NCI-H146 (cell line): ENCODE measurements at regions not wholly inside any gene's neighbourhood (a gene's known extent, or its start where the extent isn't known, plus 50 kb on each side); places are given as distances from the start of the nearest gene placed in this dataset.

ENCODE experiments used
- DNase-seq: peaks from one replicate; lab custom pipeline; 2025; lab: John Stamatoyannopoulos, UW

DNA sequence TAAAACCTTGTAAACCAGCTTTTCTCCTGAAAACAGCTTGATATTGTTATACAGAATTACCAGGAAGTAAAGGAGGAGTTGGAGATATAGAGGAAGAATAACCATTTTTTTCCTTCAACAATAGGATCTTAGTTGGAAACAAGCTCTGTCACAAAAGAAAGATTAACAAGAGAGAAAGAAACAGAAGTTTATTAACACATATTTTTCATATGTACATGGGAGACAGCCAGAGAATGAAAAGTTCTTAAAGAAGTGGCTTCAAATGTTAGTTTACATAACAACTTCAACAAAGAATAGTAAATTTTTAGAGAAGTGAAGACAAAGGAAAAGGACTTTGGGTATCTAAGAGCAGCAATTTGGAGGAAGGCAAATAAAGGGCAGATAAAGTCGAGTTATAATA is 94.9 kb upstream of the ANKRD50 start:
- no peak for DNase-seq

GRCh38 chr4:124806403-124806802 is 93.9 kb upstream of the ANKRD50 start:
- DNase-seq = no peak

- DNase-seq = no peak
These were observed 92.1 kb upstream of the ANKRD50 start for GRCh38 chr4:124804584-124804983.

GRCh38 chr4:124804041-124804440 is 91.5 kb upstream of the ANKRD50 start:
- DNase-seq = no peak

DNA sequence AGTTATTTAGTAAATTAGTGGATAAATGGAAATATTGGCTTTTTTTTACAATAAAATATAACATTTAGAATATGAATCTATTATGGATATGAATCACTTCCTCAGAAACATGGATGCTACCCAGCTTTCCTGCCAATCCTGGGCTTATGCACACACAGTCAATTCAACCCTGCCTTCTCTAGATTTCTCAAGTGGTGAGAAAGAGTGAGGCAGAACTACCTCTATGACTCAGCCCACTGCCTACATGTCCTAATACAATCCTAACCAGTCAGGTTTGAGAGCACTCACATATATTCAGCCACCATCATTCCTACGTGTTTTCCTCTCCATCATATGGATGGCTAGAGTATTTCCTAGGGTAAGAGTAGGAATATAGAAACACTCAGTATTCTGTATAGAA is 91.1 kb upstream of the ANKRD50 start:
- no peak for DNase-seq

DNA sequence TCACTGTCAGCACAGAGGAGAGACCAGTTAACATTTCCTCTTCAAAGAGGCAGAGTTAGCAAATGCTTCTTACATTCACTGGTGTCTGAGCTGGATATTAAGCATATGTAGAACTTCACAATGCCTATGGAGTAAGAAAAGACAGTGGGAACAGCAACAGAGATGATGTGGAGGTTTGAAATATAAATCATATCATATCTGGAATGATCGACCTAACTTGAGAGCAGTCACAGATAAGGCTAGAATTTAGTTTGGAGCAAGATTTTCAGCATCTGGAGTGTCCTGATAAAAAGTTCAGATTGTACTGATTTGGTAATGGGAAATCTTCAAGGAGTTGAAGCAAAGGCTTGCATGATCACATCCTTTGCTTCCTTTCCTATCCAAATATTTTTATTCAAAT is 90.5 kb upstream of the ANKRD50 start:
- DNase-seq = no peak

- no peak for DNase-seq
These were observed 84.7 kb upstream of the ANKRD50 start for GRCh38 chr4:124797223-124797622.

GRCh38 chr4:124790471-124790870 is 77.9 kb upstream of the ANKRD50 start:
- DNase-seq = peak; percentile 1

DNA sequence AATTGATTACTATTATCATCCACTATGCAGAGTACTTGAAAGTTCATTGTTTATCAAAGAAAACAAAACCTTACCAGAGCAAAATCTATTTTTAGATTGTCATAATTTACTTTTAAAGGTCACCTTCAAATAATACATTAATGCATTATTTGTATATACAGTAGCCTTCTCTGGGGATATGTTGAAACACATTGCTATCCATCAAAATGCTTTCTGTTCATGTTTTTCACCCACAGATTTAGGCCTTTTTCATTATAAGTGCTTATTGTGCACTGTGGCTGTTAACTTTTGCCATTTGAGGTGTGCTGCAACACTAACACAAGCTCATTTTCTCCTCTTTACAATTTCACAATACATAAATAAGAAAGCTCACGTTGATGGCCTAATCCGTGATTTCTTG is 74.1 kb upstream of the ANKRD50 start:
- DNase-seq = no peak

- no peak for DNase-seq
These were observed 73.1 kb upstream of the ANKRD50 start for GRCh38 chr4:124785645-124786044.

- DNase-seq = no peak
These were observed 71.3 kb upstream of the ANKRD50 start for GRCh38 chr4:124783847-124784246.

- DNase-seq = no peak
These were observed 64.5 kb upstream of the ANKRD50 start for GRCh38 chr4:124777007-124777406.

DNA sequence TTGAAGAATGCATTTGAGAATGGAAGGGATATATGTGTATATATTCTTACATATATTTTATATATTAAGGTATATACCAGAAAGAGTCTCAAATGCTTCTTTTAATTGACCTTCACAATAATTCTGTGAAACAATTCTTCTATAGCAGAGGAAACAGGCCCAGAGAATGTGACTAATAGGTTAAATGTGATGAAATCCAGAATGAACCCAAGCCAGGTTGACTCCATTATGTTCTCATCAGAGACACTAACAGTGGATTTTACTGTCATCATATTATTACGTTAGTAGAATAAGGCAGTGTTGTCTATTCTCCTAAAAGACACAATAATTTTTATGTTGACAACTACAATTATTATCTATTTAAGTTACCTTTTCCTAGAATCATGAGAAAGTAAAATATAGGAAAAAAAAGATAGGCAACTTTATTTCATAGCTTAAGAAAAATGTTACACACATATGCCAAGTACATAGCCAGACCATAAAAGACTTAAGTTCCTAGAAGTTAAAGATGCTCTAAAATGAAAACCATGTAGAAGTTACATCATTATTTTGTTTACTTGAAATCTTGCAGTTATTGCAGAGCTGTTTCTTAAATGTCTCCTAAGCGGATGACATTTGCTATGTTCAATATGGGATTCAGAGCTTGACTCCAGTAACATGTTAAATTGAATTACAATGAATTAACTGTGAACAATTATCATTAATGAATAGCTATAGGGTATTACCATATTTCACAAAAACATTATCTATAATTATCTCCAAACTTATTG is 56.2 kb upstream of the ANKRD50 start:
- DNase-seq = no peak

- no peak for DNase-seq
These were observed 50.4 kb upstream of the ANKRD50 start for GRCh38 chr4:124762956-124763355.
